CD4-positive, alpha-beta T cell treated with Interleukin-15 for 4 hours (primary cell): ENCODE measurements at regions not wholly inside any gene's neighbourhood (a gene's known extent, or its start where the extent isn't known, plus 50 kb on each side); places are given as distances from the start of the nearest gene placed in this dataset.

ENCODE experiments used
- DNase-seq: peaks from one replicate; pipeline ENCODE4 v3.0.0-alpha.2; 2020; ENCODE audit warnings: low spot score

GRCh38 chr12:58268069-58268468 is 326.7 kb downstream of the ATP23 start:
- DNase-seq = no peak

- no peak for DNase-seq
These were observed 328.1 kb downstream of the ATP23 start for GRCh38 chr12:58269476-58269875.

GRCh38 chr12:58270966-58271705 is 329.8 kb downstream of the ATP23 start:
- no peak for DNase-seq

DNA sequence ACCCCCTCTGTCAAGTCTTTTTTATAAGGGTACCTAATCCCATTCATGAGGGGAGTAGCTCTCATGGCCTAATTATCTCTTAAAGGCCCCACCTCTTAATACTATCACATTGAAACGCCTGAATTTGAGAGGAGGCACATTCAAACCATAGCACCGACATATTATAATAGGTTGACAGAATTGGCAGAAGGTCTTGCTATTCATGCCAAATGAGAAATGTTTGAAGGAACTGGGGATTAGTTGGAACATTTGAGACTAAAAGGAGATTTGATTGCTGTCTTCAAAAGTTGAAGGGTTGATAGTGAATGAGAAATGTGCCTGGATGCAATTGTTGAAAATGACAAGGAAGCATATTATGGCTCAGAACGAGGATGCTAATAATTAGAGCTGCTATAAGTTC is 331.1 kb downstream of the ATP23 start:
- no peak for DNase-seq

- DNase-seq = no peak
These were observed 335.9 kb downstream of the ATP23 start for GRCh38 chr12:58277231-58277630.

- no peak for DNase-seq
These were observed 342.2 kb downstream of the ATP23 start for GRCh38 chr12:58283553-58283952.

GRCh38 chr12:58285551-58285950 is 344.2 kb downstream of the ATP23 start:
- no peak for DNase-seq

- DNase-seq = no peak
These were observed 345.0 kb downstream of the ATP23 start for GRCh38 chr12:58286353-58286752.

DNA sequence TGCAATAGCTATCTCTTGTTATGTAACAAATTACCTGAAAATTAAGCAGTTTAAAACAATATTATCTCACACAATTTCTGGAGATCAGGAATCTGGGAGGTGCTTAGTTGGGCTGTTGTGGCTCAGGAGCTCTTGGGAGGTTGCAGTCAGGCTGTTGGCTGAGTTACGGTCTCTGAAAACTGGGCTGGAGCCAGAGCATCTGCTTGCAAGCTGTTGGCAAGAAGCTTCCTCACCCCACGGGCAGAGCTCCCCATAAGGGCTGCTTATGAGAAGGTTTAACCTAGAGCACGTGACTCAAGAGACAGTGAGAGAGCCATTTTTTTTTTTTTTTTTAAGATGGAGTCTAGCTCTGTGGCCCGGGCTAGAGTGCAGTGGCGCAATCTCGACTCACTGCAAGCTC is 346.8 kb downstream of the ATP23 start:
- DNase-seq = no peak

GRCh38 chr12:58291106-58291505 is 349.7 kb downstream of the ATP23 start:
- no peak for DNase-seq

GRCh38 chr12:58293308-58293982 is 352.1 kb downstream of the ATP23 start:
- no peak for DNase-seq

DNA sequence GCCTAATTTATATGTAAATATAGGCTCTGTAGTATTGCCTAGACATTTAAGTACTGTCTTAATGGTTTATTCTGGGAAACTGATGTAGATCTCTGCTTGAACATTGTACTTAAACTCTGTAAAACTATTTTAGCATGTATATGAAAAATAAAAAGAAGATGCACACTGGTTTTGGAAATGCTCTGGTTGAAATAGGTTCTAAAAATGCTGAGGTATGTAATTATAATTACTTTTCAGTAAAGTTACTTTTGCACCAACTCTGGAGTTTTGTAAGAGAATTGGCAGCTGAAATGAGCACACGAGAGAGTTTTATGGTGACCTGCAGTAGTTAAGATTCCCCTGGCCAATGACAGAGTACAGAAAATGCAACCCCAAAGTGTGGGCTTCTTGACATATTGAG is 353.9 kb downstream of the ATP23 start:
- no peak for DNase-seq

- no peak for DNase-seq
These were observed 355.5 kb downstream of the ATP23 start for GRCh38 chr12:58296863-58297262.

GRCh38 chr12:58298803-58299202 is 357.4 kb downstream of the ATP23 start:
- no peak for DNase-seq

DNA sequence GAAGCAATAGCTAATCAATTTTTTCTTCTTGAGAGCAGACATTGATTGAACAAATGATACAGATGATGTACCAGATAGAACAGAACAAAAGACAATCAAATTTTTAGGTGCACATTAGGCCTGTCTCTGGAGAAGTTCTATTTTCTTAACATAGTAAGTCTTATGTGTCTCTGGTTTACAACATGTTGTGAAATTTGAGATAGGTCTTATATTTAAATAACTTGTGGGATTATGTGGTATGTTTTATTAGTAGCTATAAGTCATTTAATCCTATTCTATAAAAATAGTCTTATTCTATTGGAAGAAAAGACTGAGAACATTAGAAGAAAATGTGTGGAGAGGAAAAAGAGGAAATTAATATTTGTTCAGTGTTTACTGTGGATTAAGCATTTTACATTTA is 358.0 kb downstream of the ATP23 start:
- no peak for DNase-seq

- no peak for DNase-seq
These were observed 359.8 kb downstream of the ATP23 start for GRCh38 chr12:58301038-58301729.

GRCh38 chr12:58301730-58302122 is 360.4 kb downstream of the ATP23 start:
- DNase-seq = no peak

DNA sequence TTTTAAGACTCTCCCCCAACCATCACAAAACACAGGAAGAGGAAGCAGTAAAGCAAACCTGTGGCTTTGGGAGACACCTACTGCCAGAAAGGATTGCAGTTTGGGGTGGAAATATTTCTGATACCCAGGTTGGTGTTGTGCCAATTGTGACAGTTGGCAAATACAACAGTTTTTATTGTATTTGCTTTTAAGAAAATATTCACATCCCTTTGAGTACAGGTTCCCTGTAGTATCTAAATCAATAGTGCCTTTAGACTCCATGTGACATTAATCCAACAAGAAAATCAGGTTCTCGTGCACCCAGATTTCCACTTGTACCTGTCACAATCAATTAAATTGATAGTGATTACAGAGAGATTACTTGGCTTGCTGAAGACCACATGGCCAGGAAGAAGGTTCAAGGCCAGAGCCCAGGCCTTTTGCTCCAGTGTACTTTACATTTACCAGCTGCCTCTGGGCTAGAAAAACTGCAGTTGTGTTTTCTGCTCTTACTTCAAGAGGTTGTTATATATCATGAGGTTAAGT is 361.2 kb downstream of the ATP23 start:
- no peak for DNase-seq

DNA sequence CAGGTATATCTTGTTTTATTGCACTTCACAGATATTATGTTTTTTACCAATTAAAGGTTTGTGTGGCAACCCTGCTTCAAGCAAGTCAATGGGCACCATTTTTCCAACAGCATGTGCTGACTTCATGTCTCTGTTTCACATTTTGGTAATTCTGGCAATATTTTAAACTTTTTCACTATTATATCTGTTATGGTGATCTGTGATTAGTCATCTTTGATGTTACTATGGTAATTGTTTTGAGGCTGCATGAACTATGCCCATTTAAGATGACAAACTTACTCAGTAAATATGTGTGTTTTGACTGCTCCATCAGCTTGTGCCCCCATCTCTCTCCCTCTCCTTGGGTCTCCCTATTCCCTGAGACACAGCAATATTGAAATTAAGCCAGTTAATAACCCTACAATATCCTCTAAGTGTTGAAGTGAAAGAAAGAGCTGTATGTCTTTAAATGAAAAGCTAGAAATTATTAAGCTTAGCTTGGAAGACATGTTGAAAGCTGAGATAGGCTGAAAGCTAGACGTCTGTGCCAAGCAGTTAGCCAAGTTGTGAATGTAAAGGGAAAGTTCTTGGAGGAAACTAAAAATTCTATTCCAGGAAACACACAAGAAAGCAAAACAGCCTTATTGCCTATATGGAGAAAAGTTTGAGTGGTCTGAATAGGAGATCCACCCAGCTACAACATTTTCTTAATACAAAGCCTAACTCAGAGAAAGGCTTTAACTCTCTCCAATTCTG is 365.1 kb downstream of the ATP23 start:
- no peak for DNase-seq

DNA sequence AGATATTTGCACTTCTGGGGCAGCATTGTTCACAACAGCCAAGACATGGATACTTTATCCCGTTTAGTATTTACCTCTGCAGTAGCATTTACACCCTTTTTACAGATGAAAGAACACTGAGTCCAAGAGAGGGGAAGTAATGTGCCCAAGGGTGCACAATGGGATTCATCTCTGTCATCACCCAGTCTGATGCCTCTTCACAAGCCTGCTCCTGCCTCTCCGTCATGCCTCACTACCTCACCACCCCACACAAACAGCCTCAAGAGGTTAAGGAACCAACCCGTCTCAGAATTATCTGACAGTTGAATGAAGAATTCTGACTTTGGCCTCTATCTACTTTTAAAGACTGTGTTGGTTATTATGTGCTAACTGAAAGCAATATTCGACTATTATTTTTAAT is 368.4 kb downstream of the ATP23 start:
- no peak for DNase-seq

- DNase-seq = no peak
These were observed 369.0 kb downstream of the ATP23 start for GRCh38 chr12:58310368-58310767.
